ENCODE measurements at regions not wholly inside any gene's neighbourhood (a gene's known extent, or its start where the extent isn't known, plus 50 kb on each side); places are given as distances from the start of the nearest gene placed in this dataset.
A peak's percentile ranks its signal among the peaks of the same experiment; 100 is the strongest.
"Not testable (repeated sequence)": the region's sequence is repeated elsewhere in the genome, so short reads cannot be mapped to it uniquely, and the experiment has no call there.

DNA sequence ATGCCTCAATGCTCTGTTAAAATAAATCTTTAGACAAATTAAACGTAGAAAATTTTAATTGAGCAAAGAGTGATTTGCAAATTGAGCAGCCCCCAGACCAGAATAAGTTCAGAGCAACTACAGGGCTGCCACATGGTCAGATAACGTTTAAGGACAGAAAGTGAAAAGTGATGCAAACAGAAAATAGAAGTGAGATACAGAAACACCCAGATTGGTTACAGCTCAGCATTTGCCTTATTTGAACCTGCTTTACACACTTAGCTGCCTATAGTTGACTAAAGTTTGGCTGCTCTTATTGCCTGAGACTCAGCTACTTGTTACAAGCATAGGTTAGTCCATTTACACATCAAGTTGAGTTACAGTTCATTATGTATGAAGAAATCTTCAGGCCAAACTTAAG lies 1800.8 kb upstream of the PCDH10 start:
- DNase-seq: no peak

GRCh38 chr4:131352371-131352770 lies 1796.7 kb upstream of the PCDH10 start:
- DNase-seq: not testable (repeated sequence)

DNA sequence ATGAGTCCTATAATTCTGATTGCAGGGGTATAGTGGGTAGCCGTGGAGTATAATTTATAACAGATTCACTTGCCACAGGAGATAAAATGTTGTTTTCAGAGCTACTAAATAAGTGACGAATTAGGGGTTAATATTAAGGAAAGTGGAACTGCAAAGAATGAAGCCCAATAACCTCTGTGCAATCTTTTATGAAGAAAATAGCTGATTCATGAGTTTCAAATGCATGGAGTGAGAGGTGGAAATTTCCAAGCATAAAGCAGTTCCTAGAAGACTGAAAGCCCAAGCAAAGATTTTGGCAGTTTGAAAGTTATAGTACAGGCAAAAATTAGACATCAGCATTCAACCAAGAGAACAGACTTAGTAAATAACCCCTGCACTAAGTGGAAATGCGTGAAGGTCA lies 1782.4 kb upstream of the PCDH10 start:
- no peak for DNase-seq

DNA sequence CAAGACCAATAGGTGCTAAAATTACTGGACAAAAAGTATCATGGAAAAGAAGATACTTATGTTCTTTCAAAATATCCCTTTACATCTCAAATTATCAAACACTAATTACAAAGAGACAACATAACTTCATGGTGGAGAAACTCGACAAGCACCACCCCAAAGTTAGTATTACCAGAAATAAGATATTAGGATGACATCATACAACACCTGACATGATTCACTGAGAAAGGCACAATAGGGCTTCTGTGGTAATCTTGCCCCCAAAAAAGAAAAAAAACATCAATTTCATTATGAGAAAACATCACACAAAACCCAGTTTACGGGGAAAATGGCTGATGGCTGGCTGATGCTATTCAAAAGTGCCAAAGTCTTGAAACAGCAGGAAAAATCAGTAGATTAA lies 1781.7 kb upstream of the PCDH10 start:
- no peak for DNase-seq

DNA sequence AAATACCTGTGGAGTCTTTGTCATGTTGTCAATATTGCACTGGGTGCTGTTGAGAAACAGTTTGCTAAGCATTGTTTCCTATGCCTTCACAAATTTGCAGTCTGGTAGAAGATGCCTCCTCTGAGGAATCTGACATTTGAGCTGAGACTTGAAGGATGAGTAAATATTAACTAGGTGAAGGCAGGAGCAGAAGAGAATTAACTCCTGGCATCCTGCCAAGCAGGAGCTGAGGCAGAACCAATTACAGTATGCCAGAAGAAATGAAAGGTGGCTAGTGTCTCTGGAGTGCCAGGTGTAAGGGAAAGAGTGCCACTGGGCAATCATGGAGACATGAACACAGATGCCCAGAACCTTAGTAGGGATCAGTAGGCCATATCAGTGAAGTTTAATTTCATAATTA lies 1778.2 kb upstream of the PCDH10 start:
- peak; percentile 37 for DNase-seq

- no peak for DNase-seq
Measured at GRCh38 chr4:131381055-131381454, 1768.0 kb upstream of the PCDH10 start.

DNA sequence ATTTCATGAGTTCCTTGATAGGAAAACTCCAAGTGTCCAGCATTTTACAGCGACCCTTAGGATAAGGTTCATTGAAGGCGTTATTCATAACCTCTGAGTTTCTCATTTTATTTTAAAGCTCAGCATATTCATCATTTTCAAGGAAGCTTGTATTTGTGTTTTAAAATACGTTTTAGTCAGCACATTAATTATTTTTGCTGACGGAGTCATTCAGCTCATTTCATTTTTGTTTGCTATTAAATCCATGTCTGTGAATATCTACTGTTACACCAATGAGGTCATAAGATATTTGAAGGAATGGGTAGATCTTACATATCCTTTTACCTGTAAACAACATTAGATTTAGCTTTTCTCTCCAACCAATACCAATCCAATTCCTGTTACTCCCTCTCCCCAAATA lies 1766.3 kb upstream of the PCDH10 start:
- no peak for DNase-seq

DNA sequence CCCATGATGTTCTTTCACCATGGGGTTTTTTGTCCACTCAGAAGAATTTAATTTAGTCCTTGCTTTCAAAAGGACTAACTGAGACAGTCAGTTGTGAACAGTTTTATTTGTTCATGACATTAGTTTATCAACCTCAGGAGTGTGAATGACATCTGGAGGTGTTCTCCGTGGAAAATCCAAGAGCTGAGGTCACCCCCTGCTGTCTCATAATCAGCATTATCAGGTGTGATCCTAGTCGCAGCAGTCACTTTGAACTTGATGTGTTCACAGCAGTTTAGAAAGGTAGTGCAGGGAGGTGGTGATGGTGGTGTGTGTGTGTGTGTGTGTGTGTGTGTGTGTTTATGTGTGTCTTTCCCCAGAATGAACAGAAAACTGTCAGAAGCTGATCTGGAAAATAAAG lies 1760.8 kb upstream of the PCDH10 start:
- DNase-seq: no peak

GRCh38 chr4:131408102-131408501 lies 1741.0 kb upstream of the PCDH10 start:
- DNase-seq: no peak

DNA sequence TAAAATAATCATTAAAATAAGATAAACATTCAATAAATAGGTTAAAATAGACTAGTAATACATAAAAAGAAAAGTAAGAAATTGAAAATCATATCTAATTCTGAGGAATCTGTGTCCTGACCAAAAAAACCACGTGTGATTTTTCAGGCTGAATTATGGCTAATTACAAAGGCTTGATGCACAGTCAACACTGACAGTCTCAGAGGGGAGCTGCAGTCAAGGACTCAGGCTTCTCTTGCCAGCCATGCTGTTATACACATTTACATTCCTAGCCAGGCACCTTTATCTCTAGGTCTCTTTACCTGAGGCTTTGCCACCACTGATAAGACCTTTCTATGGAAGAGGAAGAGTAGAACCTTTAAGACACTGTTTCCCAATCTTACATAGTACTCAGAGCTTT lies 1737.7 kb upstream of the PCDH10 start:
- no peak for DNase-seq

DNA sequence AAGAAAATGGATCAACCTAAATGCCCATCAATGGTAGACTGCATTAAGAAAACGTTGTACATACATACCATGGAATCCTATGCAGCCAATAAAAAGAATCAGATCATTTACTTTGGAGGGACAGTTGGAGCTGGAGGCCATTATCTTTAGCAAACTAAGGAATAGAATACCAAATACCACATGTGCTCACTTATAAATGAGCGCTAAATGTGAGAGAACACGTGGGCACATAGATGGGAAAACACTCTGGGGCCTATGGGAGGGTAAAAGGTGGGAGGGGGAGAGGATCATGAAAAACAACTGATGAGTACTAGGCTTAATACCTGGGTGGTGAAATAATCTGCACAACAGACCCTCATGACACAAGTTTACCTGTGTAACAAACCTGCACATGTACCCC lies 1729.9 kb upstream of the PCDH10 start:
- DNase-seq: no peak

DNA sequence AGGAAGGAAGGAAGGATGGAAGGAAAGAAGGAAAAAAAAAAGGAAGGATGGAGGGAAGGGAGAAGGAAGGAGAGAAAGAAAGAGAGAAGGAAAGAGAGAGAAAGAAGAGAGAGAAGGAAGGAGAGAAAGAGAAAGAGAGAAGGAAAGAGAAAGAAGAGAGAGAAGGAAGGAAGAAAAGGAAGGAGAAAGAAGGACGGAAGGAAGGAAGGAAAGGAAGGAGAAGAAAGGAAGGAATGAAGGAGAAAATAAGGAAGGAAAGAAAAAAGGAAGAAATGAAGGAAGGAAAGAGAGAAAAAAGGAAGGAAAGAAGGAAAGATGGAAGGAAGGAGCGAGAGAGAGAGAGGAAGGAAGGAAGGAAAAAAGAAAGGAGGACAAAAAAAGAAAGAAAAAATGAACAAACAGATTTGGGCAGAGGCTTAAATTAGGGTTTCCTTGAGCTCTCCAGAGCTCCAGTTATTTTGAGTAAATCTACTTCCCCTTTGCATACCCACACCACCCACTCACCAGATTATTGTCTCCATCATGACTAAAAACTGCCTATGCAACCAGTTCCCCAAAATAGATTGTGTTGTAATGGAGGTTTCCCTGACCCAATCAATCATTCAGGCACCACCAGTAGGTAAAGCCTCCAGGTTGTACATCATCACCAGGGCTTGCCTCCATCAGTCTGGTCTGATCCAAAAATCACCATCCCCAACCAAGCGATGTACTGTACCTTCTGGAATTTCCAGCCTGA lies 1722.9 kb upstream of the PCDH10 start:
- no peak for DNase-seq

DNA sequence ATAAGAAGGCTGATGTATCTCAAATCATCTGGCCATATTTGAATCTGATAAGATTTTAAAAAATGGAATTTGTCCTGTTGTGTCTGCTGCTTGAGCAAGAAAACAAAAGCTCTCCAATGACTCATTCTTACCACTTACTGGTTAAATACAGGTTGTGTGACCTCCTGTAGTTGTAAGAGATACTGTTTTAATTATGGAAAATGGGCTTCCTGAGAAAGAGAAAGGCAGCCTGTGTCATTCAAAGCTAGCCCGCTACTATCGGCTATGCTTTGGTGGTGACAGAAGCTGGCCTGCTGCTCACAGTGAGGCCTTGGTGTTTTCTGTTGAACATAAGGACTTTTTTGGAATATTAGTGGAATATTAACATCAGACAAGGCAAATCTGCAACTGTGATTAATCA lies 1722.1 kb upstream of the PCDH10 start:
- DNase-seq: no peak

- DNase-seq: no peak
Measured at GRCh38 chr4:131430302-131430701, 1718.8 kb upstream of the PCDH10 start.

- DNase-seq: no peak
Measured at GRCh38 chr4:131441004-131441688, 1707.9 kb upstream of the PCDH10 start.

- DNase-seq: no peak
Measured at GRCh38 chr4:131447883-131448282, 1701.2 kb upstream of the PCDH10 start.

DNA sequence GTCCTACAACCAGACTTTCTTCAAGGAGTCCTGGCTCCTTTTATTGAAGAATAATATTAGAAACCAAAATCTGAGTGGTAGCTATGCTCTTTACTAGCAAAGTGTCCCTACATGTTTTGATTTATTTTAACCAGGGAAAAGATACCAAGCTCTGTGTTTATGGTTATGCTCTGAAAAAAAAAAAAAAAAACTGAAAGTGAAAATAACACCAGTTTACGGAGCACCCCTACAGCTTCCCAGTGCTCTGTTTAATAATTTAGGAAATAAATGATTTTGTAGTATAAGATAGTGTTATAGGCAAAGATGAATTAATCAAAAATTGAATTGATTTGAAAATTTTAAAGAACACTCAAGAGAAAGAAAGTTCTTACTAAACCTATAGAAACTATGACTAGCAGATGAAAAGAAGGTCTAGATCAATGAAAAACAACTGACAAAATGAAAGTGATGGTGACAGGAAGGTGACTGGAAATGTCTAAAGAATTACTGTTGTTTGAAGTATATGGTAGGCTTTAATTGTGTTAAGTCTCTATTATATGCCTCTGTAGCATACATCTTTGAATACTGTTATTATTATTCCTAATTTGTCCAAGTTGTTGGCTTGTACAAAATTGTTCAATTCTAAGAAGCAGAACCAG lies 1698.4 kb upstream of the PCDH10 start:
- DNase-seq: no peak

GRCh38 chr4:131459430-131460101 lies 1689.5 kb upstream of the PCDH10 start:
- DNase-seq: no peak

DNA sequence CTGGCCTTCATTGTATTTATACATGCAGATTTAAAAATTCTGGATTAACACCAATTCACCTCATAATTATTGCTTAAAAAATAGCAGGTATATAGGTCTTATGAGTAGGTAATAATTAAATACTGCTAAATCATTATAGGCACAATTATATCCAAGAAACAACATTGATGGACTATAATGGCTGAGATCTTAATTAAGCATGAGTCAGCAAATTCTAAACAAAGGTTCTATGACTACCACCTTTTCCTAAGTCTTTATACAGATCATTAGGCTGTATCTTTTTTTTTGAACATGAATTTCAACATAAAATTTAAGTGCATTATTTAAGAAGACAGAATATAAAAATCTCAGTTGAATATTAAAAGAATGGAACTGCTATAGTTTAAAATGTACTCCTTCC lies 1678.7 kb upstream of the PCDH10 start:
- no peak for DNase-seq

DNA sequence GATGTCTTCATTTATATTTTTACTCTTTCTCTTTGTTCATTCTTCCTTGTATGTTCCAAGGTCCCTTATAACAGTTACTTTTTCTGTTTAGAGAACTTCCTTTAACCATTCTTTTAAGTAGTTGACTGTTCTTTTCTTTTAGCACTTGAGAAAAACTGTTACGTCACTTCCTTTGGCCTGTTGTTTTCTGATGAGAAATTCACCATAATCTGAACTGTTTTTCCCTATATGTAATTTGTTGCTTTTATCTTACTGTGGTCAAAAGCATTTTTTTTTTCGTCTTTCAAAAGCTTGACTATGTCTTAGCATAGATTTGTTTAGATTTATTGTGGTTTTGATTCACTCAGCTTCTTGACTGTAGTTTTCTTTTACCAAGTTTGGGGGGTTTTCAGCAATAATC lies 1660.3 kb upstream of the PCDH10 start:
- DNase-seq: no peak

GRCh38 chr4:131496211-131496610 lies 1652.9 kb upstream of the PCDH10 start:
- not testable (repeated sequence) for DNase-seq

- DNase-seq: no peak
Measured at GRCh38 chr4:131499141-131499873, 1649.8 kb upstream of the PCDH10 start.
